Suprapubic skin (tissue), 3 donors: ENCODE measurements at regions not wholly inside any gene's neighbourhood (a gene's known extent, or its start where the extent isn't known, plus 50 kb on each side); places are given as distances from the start of the nearest gene placed in this dataset.

ENCODE experiments used
- EP300 ChIP-seq: sonication (generic); formaldehyde crosslinking; IDR thresholded peaks from one replicate; pipeline ENCODE4 v1.6.1; 2017; ENCODE audit warnings: antibody characterized with exemption
- POLR2A ChIP-seq, 2 donors: fragments of 450-650 bp; IDR thresholded peaks; one replicate each; pipeline ENCODE4 v1.6.1; 2017; ENCODE audit warnings: antibody characterized with exemption in 2 of 2, mild to moderate bottlenecking in 2 of 2, moderate library complexity in 2 of 2
- TF ChIP-seq, protein P1 (sequence below), 2 donors: fragments of 200-600 bp in 1 of 2; fragments of 450-650 bp in 1 of 2; sonication (generic) in 1 of 2; IDR thresholded peaks; one replicate each; pipeline ENCODE4 v1.5.1; 2016 to 2019; ENCODE audit warnings: antibody characterized with exemption in 2 of 2, mild to moderate bottlenecking in 1 of 2, moderate library complexity in 1 of 2

DNA sequence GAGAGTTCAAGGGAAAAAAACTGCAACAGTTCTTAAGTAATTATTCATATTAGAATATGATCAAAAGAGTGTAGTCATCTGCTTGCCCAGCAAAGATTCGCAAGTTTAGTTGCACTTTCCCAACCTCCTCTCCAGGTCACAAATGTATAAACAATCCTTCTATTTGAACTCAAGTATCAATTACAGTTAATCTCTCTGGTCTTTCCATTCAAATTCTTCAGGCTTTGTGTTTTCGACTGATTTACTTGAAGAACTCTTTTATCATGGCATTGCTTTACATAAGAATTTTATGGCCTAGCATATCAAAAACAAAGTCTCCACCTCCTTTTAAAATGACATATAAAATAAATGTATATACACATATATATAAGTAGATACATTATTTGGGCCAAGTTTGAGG, 1009.6 kb upstream of the DIAPH2 start:
- TF ChIP-seq, protein P1, sequence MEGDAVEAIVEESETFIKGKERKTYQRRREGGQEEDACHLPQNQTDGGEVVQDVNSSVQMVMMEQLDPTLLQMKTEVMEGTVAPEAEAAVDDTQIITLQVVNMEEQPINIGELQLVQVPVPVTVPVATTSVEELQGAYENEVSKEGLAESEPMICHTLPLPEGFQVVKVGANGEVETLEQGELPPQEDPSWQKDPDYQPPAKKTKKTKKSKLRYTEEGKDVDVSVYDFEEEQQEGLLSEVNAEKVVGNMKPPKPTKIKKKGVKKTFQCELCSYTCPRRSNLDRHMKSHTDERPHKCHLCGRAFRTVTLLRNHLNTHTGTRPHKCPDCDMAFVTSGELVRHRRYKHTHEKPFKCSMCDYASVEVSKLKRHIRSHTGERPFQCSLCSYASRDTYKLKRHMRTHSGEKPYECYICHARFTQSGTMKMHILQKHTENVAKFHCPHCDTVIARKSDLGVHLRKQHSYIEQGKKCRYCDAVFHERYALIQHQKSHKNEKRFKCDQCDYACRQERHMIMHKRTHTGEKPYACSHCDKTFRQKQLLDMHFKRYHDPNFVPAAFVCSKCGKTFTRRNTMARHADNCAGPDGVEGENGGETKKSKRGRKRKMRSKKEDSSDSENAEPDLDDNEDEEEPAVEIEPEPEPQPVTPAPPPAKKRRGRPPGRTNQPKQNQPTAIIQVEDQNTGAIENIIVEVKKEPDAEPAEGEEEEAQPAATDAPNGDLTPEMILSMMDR (IDR thresholded peaks at IDR 0.05), result no peak
- no peak for TF ChIP-seq POLR2A (IDR thresholded peaks at IDR 0.05)
- no peak for TF ChIP-seq EP300
